Fibroblast of the conjunctiva (primary cell): ENCODE measurements at regions not wholly inside any gene's neighbourhood (a gene's known extent, or its start where the extent isn't known, plus 50 kb on each side); places are given as distances from the start of the nearest gene placed in this dataset.

ENCODE experiments used
- DNase-seq: peaks from one replicate; pipeline ENCODE4 v3.0.0-alpha.2; 2010; ENCODE audit warnings: low read depth

DNA sequence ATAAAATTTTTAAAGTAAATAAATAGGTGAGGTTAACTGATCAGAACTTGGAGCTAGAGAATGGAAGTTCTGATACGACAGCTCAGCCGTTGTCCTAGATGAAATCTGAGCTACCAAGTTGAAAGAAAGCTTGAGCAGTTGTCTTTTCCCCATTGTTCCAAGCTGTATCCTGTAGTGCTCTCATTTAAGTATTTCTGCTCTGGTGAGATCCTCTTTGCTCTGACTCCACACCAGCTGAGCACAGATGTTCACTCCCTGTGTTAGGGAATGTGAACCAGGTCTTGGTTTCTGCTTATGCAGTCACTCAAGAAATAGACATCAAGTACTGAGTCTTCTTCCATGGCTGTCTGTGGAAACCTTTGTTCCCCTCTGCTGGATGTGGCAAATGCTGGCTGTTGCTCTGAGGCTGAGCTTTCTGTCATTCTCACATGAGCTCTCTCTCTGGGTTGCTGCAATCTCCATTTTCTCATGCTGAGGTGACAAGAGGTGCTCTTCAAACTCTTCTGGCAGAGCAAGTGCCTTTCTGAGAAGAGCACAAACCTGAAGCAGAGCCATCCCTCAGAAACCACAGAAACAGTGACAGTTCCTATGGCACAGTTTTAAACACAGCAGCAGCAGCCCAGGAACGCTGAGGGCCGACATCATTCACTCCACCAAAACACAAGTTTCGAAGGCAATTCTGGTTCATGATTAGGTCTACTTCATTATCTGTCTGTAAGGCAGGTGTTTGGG is 194.1 kb downstream of the SP3 start:
- DNase-seq: no peak

DNA sequence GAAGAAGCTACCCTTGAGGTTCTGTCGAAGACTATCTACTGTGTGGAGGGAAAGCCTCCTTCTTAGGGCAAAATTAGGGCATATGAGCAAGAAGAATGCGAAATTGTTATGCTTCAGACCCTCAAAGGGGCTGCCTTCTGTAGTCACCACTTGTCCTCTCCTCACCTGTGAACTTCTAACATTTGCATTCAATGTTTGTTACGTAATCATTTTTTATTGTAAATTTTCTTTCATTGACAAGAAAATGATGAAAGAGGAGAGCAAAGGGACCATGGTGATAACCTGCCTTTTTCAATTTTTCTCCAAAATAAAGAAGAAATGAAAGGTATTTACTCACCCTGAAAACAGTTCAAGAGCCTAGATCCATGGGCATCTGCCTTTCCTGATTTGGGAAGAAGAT is 193.0 kb downstream of the SP3 start:
- no peak for DNase-seq

DNA sequence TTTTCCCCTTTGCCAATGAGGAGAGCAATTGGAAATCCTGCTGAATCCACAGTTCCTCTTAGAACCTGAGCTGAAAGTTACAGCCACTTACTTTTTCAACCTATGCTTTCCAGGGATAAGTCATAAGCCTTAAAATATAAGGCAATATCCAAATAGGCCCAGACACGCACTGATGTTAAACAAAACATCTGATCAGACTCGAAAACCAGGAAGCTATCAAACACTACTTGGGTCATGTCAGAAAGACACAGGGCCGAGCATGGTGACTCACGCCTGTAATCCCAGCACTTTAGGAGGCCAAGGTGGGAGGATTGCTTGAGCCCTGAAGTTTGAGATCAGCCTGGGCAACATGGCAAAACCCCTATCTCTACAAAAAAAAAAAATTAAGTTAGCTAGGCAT is 192.1 kb downstream of the SP3 start:
- DNase-seq: no peak

DNA sequence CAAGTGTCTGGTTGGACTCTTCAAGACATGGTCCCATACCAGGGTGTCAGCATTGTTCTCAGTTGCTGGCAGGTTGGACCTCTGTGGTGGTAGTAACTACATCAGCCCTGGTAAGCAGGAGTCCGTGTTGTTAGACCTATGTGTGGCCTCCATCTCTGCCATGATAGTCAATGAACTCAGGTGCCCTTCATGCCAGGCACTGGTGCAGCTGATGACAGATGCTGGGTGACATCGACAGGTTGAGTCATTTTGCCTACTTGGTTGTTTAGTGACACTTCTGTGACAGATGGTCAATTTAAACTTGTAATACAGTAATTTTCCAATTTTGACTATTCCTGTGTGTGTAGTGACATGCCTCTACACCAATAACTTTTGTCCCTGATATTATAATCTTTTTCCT is 189.7 kb downstream of the SP3 start:
- no peak for DNase-seq

DNA sequence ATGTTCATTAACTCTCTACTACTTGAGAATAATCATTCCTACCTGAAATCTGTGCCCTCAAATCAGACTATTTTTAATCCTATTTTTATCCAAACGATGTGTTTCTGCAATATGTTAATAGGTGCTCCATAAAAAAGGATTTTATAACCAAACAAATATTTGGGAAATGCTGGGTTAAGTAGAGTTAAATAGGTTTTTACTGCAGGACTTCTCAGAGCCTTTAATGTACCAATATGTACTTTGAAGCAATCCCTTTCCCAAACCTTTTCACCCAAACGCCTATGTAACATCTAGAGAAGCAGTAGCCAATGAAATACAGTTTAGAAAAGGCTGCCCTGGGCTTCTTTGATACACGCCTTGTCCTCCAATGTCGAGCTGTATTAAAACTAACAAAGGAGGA is 182.5 kb downstream of the SP3 start:
- DNase-seq: no peak

DNA sequence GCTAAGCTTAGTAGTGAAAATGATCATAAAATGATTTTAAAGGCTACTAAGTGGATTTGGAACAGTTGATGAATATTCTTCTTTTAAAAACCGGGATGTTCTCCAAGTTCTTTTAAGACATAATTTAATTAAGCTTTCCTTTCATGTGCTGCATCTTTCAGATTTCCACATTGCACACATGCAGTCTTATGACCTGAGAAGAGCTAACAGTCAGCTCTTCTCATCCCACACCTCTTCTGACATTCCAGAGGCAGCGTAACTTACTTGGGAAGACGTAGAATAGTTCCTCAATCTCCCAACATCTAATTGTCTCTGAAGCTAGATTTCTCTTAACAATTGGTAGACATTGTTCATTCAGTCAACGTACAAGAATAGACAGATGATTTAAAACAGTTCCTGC is 181.8 kb downstream of the SP3 start:
- no peak for DNase-seq

DNA sequence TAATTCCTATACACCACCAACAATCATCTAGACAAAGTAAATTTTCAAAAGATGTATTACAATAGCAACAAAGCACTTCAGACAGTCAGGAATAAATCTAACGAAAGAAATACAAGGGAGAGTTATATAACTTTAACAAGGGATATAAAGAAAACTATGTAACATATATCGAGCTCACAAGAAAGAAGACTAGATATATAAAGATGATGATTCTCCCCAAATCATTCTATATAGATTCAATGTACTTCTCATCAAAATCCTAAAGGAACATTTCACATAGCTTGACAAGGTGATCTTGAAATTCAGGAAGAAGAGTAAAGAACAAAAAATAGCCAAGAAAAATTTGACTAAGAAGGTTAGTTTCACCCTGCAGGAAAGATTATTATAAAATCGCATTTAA is 179.4 kb downstream of the SP3 start:
- DNase-seq: no peak

DNA sequence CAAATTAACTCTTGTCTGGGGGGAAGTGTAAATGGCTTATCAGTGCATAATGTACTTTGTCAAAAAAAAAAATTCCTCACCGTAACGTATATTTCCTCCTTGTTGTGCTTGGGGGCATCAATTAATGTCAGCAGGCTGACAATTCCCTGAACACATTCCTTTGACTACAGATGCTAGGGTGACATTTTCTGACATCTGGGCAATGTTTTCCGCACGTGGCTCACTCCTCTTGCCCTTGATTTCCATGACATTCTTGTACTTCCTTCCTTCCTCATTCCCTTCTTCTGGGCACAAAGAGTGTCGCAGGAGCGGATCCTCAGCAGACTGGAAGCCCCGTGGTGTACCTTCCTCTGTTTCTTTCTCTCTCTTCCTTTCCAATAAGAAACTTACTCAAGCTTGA is 173.7 kb downstream of the SP3 start:
- DNase-seq: no peak

DNA sequence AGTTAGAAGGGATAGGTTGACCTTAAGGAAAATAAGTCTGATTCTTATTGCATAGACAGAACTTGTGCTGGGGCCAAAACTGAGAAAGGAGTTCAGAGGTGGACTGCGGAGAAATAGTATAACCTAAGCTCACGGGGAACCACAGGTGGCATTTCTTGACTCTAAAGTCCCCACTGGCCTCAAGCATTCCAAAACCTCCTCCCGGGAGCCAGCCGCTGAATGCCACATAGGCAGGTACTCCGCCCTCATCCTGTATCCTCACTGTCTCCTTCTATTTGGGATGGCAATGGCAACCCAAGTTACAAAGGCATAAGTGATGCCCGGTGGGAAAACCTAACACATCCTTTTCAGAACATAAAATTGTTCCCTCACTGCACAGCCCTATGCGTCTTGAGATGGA is 173.0 kb downstream of the SP3 start:
- DNase-seq: no peak

DNA sequence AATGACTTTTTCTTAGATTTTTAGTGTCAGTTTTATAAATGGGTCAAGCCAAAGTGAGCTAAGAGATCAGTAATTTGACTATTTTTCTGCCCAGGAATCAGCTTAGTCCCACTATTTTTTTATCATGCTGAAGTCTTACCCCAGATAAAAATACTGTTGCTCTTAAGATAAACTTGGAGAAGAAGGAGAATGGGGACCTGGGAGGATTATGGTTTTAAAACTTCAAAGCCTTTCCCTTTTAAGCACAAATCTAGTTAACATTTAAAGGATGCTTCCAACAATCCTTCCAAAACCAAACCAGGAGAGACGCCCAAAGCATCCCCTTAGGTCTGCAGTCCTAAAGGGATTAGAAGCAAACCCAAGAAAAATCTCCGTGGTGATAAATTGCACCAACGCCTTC is 172.4 kb downstream of the SP3 start:
- DNase-seq: no peak

DNA sequence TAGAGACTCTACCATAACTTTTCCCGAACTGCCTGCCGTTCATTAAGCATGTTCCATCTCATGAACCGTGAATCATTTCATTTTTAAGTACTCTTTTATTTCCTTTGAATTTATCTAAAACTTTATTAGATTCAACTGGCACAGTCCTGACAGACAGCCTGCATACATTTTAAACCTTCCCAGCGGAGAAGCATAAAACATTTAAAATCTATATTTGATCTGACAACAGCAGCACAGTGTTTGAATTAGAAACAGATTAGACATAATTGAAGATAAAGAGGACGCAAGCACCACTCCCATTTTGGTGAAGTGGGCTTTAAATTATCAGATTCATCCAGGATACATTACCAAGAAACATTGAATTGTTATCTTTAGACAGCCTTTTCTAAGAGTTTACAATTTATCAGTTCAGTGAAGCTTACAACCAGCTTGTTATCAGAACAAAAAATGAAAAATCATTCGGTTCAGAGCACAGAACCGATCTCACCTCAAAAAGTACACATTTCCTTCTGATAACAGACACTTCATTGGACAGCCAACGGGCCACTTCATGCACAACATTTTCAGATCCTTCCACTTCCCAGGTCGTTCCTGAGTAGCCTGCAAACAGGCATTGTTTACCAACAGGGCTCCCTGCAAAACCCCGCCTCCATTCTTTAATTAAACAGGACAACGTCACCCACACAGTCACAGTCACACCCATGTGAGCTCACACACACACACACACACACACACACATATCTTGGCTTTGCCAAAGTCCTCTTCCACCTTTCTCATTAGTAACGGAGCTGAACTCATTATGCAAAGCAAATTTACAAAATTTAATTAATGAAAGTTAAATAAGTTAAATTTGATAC is 171.2 kb downstream of the SP3 start:
- no peak for DNase-seq

DNA sequence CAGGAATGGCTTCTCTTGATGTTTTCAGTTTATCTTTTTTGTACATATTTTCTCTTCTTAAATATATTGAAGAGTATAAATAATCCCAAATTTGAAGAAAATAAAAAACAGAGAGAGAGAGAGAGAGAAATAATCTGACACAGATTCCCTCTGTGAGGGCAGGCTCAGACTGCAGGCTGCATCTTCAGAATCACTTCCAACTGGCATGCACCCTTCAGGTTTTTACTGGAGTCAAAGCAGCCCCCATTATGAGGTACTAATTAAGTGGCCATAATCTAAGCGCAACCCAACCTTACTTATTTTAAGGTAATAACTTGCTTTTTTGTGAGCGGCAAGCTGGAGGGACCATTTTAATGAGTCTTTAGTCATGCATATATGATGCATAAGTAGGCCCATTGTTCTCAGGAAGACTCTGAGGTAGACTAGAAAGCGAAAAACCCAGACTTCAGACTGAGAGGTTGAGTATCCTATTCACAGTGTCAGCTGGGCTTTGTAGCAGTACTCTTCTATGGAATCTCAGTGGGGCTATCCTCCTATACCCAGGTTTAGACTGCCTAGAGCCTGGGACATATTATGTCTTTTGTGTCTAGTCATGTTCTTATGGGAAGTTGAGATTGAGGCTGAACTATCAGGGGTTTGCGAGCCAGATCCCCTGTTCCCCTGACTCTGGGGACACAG is 167.4 kb downstream of the SP3 start:
- no peak for DNase-seq

DNA sequence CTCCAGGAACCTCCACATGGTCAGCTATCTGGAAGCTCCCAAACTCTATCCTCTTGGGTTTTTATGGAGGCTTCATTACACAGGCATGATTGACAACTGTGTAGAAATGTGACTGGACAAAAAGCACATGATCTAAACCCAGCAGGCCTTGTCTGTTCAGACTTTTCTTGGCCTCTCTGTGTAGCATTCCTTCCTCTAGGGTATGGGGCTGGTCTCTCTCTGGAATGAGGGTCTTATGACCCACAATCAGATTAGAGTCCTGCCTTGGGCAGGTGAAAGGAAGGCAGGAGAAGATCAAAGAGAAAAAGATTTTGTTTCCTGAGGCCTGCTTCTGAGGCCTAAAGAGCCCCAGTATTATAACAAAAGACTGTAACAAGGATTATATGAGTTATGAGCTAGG is 162.7 kb downstream of the SP3 start:
- DNase-seq: no peak

DNA sequence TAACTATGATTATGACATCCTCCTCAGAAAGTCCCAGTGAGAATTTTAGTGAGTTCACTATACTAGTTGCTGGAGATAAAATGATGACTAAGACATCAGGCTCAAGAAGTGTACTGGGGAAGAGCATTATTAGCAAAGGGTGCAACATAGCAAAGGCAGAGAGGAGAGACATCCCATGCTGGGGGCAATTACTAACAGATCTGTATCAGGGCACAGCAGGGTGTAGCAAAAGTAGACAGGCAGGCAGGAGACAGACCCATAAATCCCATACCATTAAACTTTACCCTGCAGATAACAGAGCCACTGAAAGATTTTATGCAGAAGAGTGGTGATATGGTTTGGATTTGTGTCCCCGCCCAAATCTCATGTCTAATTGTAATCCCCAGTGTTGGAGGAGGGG is 161.7 kb downstream of the SP3 start:
- DNase-seq: no peak

DNA sequence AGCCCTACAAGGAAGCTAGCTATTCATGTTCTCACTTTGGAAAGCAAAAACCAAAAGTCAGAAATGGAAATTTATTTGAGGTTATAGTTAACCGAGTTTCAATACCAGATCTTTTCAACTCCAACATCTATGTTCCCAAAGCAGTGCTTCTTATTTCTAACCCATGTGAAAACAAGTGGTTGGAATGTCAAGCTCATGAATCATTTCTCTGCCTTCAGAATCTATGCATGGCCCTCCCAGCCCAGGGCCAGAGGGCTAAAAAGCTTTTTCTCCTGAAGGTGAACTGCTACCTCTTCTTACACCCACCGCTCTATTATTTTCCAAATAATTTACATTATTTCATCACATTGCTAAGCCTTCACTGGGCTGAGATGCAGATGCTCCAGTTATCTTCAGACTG is 158.4 kb downstream of the SP3 start:
- DNase-seq: no peak

DNA sequence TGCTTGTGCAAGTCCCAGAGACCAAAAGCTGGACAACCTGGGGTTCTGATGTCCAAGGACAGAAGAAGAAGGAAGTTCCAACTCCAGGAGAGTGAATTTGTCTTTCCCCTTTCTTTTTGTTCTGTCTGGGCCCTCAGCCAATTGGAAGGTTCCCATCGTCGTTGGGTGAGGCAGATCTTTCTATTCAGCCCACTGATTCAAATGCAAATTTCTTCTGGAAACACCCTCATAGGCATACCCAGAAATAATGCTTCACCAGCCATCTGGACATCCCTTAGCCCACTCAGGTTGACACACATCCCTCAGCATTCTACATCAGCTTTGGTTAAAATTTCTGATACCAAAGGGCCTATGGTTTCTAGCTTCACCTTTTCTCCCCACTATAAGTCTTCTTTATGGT is 156.5 kb downstream of the SP3 start:
- DNase-seq: no peak

DNA sequence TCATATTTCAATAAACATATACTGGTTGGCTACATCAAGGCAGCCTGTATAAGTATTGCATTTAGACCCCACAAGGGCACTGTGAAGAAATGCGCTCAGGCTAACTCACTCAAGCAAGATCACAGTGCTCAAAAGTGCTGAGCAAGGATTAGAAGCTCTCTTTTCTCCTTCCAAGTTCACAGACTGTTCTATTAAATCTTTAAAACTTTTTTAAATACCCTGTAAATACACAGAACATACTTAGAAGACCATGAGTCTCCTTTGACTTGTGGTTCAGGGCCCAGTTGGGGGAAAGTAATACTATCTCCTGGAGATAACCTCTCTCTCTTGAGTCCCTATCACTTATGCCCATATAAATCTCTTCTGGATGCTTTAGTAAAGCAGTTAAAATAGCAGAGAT is 152.9 kb downstream of the SP3 start:
- DNase-seq: no peak

DNA sequence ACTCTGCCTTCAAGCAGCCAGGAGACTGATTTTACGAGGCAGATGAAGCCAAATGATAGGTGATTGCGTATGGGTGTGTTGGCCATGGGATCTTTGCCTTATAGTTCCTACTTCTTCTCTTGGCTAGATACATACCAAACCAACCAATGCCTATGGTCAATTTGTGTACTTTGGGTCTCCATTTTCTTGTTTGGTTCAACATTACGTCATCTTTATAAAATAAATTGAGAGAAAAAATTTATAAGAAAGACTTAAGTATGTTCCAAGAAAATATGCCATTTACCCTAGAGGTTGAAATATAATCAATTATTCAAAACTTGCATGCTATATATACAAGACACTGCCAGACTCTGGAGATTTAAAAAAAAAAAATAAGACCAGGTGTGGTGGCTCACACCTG is 150.9 kb downstream of the SP3 start:
- DNase-seq: no peak

DNA sequence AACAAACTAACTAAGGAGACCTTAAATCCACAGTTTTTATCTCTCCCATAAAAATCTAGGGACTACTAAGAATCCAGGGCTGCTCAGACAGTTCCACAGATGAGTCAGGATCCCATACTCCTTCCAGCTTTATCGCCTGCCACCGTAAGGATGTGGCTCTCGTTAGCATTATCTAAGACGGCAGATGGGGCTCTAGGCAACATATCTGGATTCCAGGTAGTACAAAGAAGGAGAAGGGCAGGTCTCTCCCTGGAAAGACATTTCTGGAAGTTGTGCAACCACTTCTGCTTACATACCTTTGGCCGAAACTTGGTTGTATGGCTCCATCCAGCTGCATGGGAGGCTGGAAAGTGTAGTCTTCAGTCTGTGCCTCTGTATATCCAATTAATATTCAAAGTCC is 149.4 kb downstream of the SP3 start:
- DNase-seq: no peak

DNA sequence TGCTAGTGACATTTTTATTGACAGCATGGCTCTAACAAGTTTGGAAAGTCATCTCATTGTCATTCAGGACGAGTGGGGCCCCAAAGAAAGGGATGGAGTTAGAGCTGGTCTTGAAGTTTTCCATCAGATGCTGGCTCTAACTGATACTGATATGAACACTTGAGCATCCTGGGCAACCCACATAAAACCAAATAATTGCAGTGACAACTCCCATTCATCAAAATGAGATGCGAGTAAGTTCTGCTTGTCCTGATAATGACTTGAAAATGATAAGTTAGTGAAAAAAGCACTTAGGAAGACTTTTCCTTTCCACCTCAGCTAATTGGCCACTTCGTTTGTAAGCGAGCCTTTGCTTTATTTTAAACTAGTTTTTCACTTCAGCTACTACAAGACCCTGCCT is 147.6 kb downstream of the SP3 start:
- DNase-seq: no peak

DNA sequence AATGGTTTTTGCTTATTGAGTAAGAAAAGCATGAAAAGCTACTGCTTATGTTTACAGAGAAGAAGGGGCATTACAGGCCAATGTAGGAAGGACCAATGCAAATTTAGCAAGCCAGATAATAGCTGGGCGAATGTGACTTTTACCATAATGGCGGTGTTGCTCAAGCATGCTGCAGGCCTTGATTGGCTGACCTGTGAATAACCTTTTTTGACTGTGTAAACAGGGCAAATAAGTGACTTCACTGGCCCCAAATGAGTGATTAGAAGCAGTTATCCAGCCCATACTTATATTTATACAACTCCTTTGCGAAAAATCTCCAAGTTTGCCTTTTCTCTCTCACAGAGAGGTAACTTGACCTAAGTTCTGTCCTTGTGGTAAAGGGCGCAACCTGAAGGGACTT is 146.9 kb downstream of the SP3 start:
- DNase-seq: no peak

DNA sequence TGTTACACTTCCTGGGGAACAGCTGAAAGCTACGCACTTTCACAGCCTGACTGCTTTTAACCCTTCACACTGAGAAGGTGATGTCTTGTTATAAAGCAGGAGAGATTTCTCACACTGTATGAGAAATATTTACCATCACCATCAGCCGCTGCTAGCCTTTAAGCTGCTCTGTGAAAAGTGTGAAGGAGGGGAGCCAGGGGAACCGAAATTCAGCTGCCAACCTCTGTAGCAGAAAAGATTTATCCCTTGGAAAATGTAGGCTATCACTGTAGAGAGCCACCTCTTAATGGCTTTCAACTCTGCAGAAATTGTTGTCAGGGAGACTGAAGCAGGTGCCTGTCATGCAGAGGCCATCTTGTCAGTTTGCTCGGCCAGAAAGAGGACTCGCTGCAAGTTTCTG is 145.3 kb downstream of the SP3 start:
- DNase-seq: no peak

DNA sequence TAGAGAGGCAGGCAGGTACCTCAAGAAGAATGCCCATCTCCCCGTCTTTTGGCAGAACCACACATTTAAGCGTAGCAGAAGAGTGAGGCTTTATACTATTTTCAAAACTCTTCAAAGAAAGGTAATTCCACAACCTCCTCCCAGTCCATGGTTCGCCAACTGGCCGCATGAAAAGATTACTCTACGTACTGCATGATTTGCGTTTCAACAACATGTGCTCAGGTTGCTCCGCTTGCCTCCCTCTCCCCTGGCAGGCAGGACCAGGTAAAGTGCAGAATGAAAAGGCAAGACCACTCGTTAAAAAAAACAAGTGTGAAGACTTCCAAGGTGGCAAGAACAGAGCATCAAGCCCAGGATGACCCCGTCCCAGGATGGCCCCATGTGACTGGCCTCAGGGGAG is 143.7 kb downstream of the SP3 start:
- DNase-seq: no peak
